T-helper 1 cell (primary cell): ENCODE measurements at regions not wholly inside any gene's neighbourhood (a gene's known extent, or its start where the extent isn't known, plus 50 kb on each side); places are given as distances from the start of the nearest gene placed in this dataset.
"Not testable (repeated sequence)": the region's sequence is repeated elsewhere in the genome, so short reads cannot be mapped to it uniquely, and the experiment has no call there.

Experiments
- DNase-seq, 5 donors: peaks; one replicate each; pipeline ENCODE4 v3.0.0-alpha.2; 2012 to 2020

- no peak for DNase-seq
Measured at GRCh38 chr6:27163834-27164233, 83.7 kb upstream of the PRSS16 start.

GRCh38 chr6:27168108-27168507, 79.4 kb upstream of the PRSS16 start:
- no peak for DNase-seq

- no peak for DNase-seq
Measured at GRCh38 chr6:27168586-27169443, 78.7 kb upstream of the PRSS16 start.

- not testable (repeated sequence) for DNase-seq
Measured at GRCh38 chr6:27172524-27173231, 74.8 kb upstream of the PRSS16 start.

- not testable (repeated sequence) for DNase-seq
Measured at GRCh38 chr6:27173232-27173601, 74.3 kb upstream of the PRSS16 start.

- DNase-seq: no peak
Measured at GRCh38 chr6:27174958-27175357, 72.5 kb upstream of the PRSS16 start.

GRCh38 chr6:27176096-27176495, 71.4 kb upstream of the PRSS16 start:
- DNase-seq: peak in 1 of 5 donors; percentile 6

- DNase-seq: peak; percentile 26 to 72 (median 57)
Measured at GRCh38 chr6:27176523-27177484, 70.7 kb upstream of the PRSS16 start.

- DNase-seq: peak; percentile 44 to 84 (median 62)
Measured at GRCh38 chr6:27177485-27178406, 69.8 kb upstream of the PRSS16 start.

GRCh38 chr6:27178407-27178730, 69.1 kb upstream of the PRSS16 start:
- no peak for DNase-seq

- no peak for DNase-seq
Measured at GRCh38 chr6:27178860-27179259, 68.6 kb upstream of the PRSS16 start.

GRCh38 chr6:27183060-27183832, 64.3 kb upstream of the PRSS16 start:
- DNase-seq: no peak

- no peak for DNase-seq
Measured at GRCh38 chr6:27187231-27188060, 60.1 kb upstream of the PRSS16 start.

GRCh38 chr6:27188061-27188884, 59.2 kb upstream of the PRSS16 start:
- peak in 2 of 5 donors; percentile 17 to 43 for DNase-seq

GRCh38 chr6:27188885-27189418, 58.5 kb upstream of the PRSS16 start:
- DNase-seq: peak; percentile 12 to 74 (median 34)

- no peak for DNase-seq
Measured at GRCh38 chr6:27190126-27190525, 57.4 kb upstream of the PRSS16 start.

GRCh38 chr6:27194453-27194852, 53.0 kb upstream of the PRSS16 start:
- DNase-seq: not testable (repeated sequence)

- DNase-seq: not testable (repeated sequence)
Measured at GRCh38 chr6:27195547-27195946, 52.0 kb upstream of the PRSS16 start.
